SJCRH30 (cell line): ENCODE measurements at regions not wholly inside any gene's neighbourhood (a gene's known extent, or its start where the extent isn't known, plus 50 kb on each side); places are given as distances from the start of the nearest gene placed in this dataset.
"Not testable (repeated sequence)": the region's sequence is repeated elsewhere in the genome, so short reads cannot be mapped to it uniquely, and the experiment has no call there.

ENCODE experiments used
- DNase-seq, 2 experiments: peaks; one replicate each; pipeline ENCODE4 v3.0.0-alpha.2; 2015 to 2020
- H3K27ac ChIP-seq: fragments of 250-450 bp; sonication (Bioruptor Pico); 2 replicates; pipeline ENCODE4 v1.5.1; 2020; ENCODE audit warnings: mild to moderate bottlenecking, moderate library complexity
- H3K27me3 ChIP-seq: fragments of 250-450 bp; sonication (Bioruptor Pico); 2 replicates; pipeline ENCODE4 v1.5.1; 2020; ENCODE audit warnings: mild to moderate bottlenecking, moderate library complexity
- H3K36me3 ChIP-seq: fragments of 250-450 bp; sonication (Bioruptor Pico); 2 replicates; pipeline ENCODE4 v1.5.1; 2020; ENCODE audit warnings: mild to moderate bottlenecking, moderate library complexity
- H3K4me1 ChIP-seq: fragments of 250-450 bp; sonication (Bioruptor Pico); 2 replicates; pipeline ENCODE4 v1.5.1; 2020; ENCODE audit warnings: mild to moderate bottlenecking, moderate library complexity
- H3K4me3 ChIP-seq: fragments of 250-450 bp; sonication (Bioruptor Pico); 2 replicates; pipeline ENCODE4 v1.5.1; 2020; ENCODE audit warnings: mild to moderate bottlenecking, moderate library complexity
- H3K9me3 ChIP-seq: fragments of 250-450 bp; sonication (Bioruptor Pico); replicated peaks from 2 replicates; pipeline ENCODE4 v1.5.1; 2020; ENCODE audit warnings: mild to moderate bottlenecking, moderate library complexity

GRCh38 chr22:47618180-47619010 is 855.9 kb downstream of the TBC1D22A start:
- Histone ChIP-seq H3K36me3 (no peaks in the 10 kb centered on the region), H3K27me3 (peaks cover 13% of the 10 kb centered on the region; the same call in 1 of the 2 replicates), H3K27ac (no peak overlapping the region), H3K4me3 (no peak overlapping the region), H3K4me1 (no peaks in the 10 kb centered on the region), H3K9me3 (no peaks in the 10 kb centered on the region)
- no peak for DNase-seq

- H3K4me3 ChIP-seq = no peak overlapping the region
- H3K27me3 ChIP-seq = peaks cover 13% of the 10 kb centered on the region; the same call in 1 of the 2 replicates
- no peaks in the 10 kb centered on the region for H3K4me1 ChIP-seq
- DNase-seq = no peak
- no peaks in the 10 kb centered on the region for H3K9me3 ChIP-seq
- H3K36me3 ChIP-seq = no peaks in the 10 kb centered on the region
- H3K27ac ChIP-seq = no peak overlapping the region
Measured at GRCh38 chr22:47617186-47617585, 854.7 kb downstream of the TBC1D22A start.

- H3K4me1 ChIP-seq = no peaks in the 10 kb centered on the region
- no peaks in the 10 kb centered on the region for H3K9me3 ChIP-seq
- no peaks in the 10 kb centered on the region for H3K36me3 ChIP-seq
- no peak for DNase-seq
- peaks cover 11% of the 10 kb centered on the region; the same call in 1 of the 2 replicates for H3K27me3 ChIP-seq
- H3K27ac ChIP-seq = no peak overlapping the region
- H3K4me3 ChIP-seq = no peak overlapping the region
Measured at GRCh38 chr22:47616396-47617020, 854.1 kb downstream of the TBC1D22A start.

- DNase-seq = no peak
- Histone ChIP-seq H3K27me3 (no peaks in the 10 kb centered on the region), H3K4me3 (no peak overlapping the region), H3K4me1 (no peaks in the 10 kb centered on the region), H3K9me3 (no peaks in the 10 kb centered on the region), H3K36me3 (no peaks in the 10 kb centered on the region), H3K27ac (no peak overlapping the region)
Measured at GRCh38 chr22:47615051-47615450, 852.6 kb downstream of the TBC1D22A start.

GRCh38 chr22:47613606-47614350 is 851.3 kb downstream of the TBC1D22A start:
- DNase-seq = no peak
- no peaks in the 10 kb centered on the region for H3K27me3 ChIP-seq
- no peak overlapping the region for H3K4me3 ChIP-seq
- no peaks in the 10 kb centered on the region for H3K36me3 ChIP-seq
- H3K27ac ChIP-seq = no peak overlapping the region
- H3K4me1 ChIP-seq = no peaks in the 10 kb centered on the region
- H3K9me3 ChIP-seq = no peaks in the 10 kb centered on the region

- H3K4me1 ChIP-seq, H3K27me3 ChIP-seq, H3K4me3 ChIP-seq, DNase-seq, H3K9me3 ChIP-seq, H3K36me3 ChIP-seq, H3K27ac ChIP-seq: not testable (repeated sequence)
Measured at GRCh38 chr22:47613181-47613580, 850.7 kb downstream of the TBC1D22A start.

GRCh38 chr22:47612311-47612910 is 850.0 kb downstream of the TBC1D22A start:
- H3K4me3 ChIP-seq = no peak overlapping the region
- no peak for DNase-seq
- H3K9me3 ChIP-seq = no peaks in the 10 kb centered on the region
- H3K36me3 ChIP-seq = no peaks in the 10 kb centered on the region
- no peak overlapping the region for H3K27ac ChIP-seq
- no peaks in the 10 kb centered on the region for H3K27me3 ChIP-seq
- no peaks in the 10 kb centered on the region for H3K4me1 ChIP-seq

GRCh38 chr22:47610764-47611163 is 848.3 kb downstream of the TBC1D22A start:
- no peak for DNase-seq
- no peaks in the 10 kb centered on the region for H3K9me3 ChIP-seq

GRCh38 chr22:47610281-47610680 is 847.8 kb downstream of the TBC1D22A start:
- Histone ChIP-seq H3K27ac (no peak overlapping the region), H3K36me3 (no peaks in the 10 kb centered on the region), H3K27me3 (no peaks in the 10 kb centered on the region), H3K9me3 (no peaks in the 10 kb centered on the region), H3K4me3 (no peak overlapping the region), H3K4me1 (no peaks in the 10 kb centered on the region)
- no peak for DNase-seq

More at GRCh38 chr22:47610764-47611163, 848.3 kb downstream of the TBC1D22A start:
- Histone ChIP-seq H3K4me3 (no peak overlapping the region), H3K4me1 (no peaks in the 10 kb centered on the region), H3K27me3 (no peaks in the 10 kb centered on the region), H3K27ac (no peak overlapping the region), H3K36me3 (no peaks in the 10 kb centered on the region)

- H3K36me3 ChIP-seq = no peaks in the 10 kb centered on the region
- DNase-seq = no peak
- no peaks in the 10 kb centered on the region for H3K27me3 ChIP-seq
- H3K4me3 ChIP-seq = no peak overlapping the region
- no peaks in the 10 kb centered on the region for H3K9me3 ChIP-seq
- no peaks in the 10 kb centered on the region for H3K4me1 ChIP-seq
- no peak overlapping the region for H3K27ac ChIP-seq
Measured at GRCh38 chr22:47609653-47610052, 847.2 kb downstream of the TBC1D22A start.

GRCh38 chr22:47608421-47608820 is 846.0 kb downstream of the TBC1D22A start:
- H3K27ac ChIP-seq = no peak overlapping the region
- no peaks in the 10 kb centered on the region for H3K4me1 ChIP-seq
- no peaks in the 10 kb centered on the region for H3K27me3 ChIP-seq
- no peak for DNase-seq
- H3K36me3 ChIP-seq = no peaks in the 10 kb centered on the region
- no peak overlapping the region for H3K4me3 ChIP-seq
- no peaks in the 10 kb centered on the region for H3K9me3 ChIP-seq

GRCh38 chr22:47607486-47607885 is 845.0 kb downstream of the TBC1D22A start:
- no peaks in the 10 kb centered on the region for H3K36me3 ChIP-seq
- H3K4me1 ChIP-seq = no peaks in the 10 kb centered on the region
- H3K9me3 ChIP-seq = no peaks in the 10 kb centered on the region
- H3K4me3 ChIP-seq = no peak overlapping the region
- no peak overlapping the region for H3K27ac ChIP-seq
- DNase-seq = no peak
- no peaks in the 10 kb centered on the region for H3K27me3 ChIP-seq

- Histone ChIP-seq H3K9me3 (no peaks in the 10 kb centered on the region), H3K36me3 (no peaks in the 10 kb centered on the region), H3K4me1 (no peaks in the 10 kb centered on the region), H3K4me3 (no peak overlapping the region), H3K27me3 (no peaks in the 10 kb centered on the region), H3K27ac (no peak overlapping the region)
- DNase-seq = no peak
Measured at GRCh38 chr22:47606426-47606825, 844.0 kb downstream of the TBC1D22A start.

- Histone ChIP-seq H3K36me3 (no peaks in the 10 kb centered on the region), H3K27me3 (no peaks in the 10 kb centered on the region), H3K9me3 (no peaks in the 10 kb centered on the region), H3K4me3 (no peak overlapping the region), H3K4me1 (no peaks in the 10 kb centered on the region), H3K27ac (no peak overlapping the region)
- no peak for DNase-seq
Measured at GRCh38 chr22:47605886-47606285, 843.4 kb downstream of the TBC1D22A start.

- Histone ChIP-seq H3K27me3 (no peaks in the 10 kb centered on the region), H3K36me3 (no peaks in the 10 kb centered on the region), H3K4me1 (no peaks in the 10 kb centered on the region), H3K9me3 (no peaks in the 10 kb centered on the region), H3K4me3 (no peak overlapping the region), H3K27ac (no peak overlapping the region)
- DNase-seq = no peak
Measured at GRCh38 chr22:47605441-47605840, 843.0 kb downstream of the TBC1D22A start.
